ENCODE measurements at regions not wholly inside any gene's neighbourhood (a gene's known extent, or its start where the extent isn't known, plus 50 kb on each side); places are given as distances from the start of the nearest gene placed in this dataset.
A peak's percentile ranks its signal among the peaks of the same experiment; 100 is the strongest.
"Not testable (repeated sequence)": the region's sequence is repeated elsewhere in the genome, so short reads cannot be mapped to it uniquely, and the experiment has no call there.

DNA sequence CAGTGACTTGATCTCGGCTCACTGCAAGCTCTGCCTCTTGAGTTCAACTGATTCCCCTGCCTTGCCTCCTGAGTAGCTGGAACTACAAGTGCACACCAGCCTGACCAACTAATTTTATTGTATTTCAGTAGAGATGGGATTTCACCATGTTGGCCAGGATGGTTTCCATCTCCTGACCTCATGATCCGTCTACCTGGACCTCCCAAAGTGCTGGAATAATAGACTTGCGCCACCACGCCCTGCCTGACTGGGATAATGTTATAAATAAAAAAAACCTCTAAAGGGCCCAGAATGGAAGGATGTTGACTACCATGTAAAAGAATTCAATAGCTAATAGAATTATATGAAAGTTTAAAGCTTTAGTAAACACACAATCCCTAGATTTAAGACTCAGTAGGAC lies 91.9 kb downstream of the TSPY10 start:
- Histone ChIP-seq H3K27ac (no peak overlapping the region), H3K27me3 (no peaks in the 10 kb centered on the region), H3K36me3 (no peaks in the 10 kb centered on the region), H3K9me3 (no peaks in the 10 kb centered on the region), H3K4me1 (no peaks in the 10 kb centered on the region), H3K4me3 (no peak overlapping the region)
- DNase-seq (no peak), ATAC-seq (no peak)
- WGBS, 4 donors: 63 to 67% methylated on average over 4 of the region's 4 CpGs; no CpG with 5 or more reads in 2 of the 4 donors
- intact Hi-C loops (cut with DNase I): no loop called here
- TF ChIP-seq CTCF (IDR thresholded peaks at IDR 0.05) (no peak), POLR2A (IDR thresholded peaks at IDR 0.05) (no peak)

DNA sequence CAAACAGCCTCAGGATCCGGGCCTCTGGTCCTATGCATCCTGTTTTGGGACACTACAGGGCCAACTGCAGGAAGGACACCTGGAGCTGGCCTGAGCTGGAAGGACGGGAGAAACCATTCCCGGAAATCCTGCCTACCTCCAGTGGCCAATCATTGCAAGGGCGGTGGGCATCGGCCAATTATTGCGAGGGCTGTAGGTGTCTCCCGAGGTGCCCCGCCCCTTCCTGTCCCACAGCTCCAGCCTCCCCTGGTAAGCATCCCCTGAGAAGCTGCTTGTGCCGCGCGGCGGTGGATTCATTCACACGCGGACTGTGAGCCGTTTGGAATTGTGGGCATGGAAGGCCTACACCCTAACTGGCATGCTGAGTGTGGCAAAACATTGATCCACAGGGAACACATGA lies 95.5 kb downstream of the TSPY10 start:
- 82 to 85% methylated on average over 15 of the region's 15 CpGs; no CpG with 5 or more reads in 2 of the 4 donors for WGBS, 4 donors
- intact Hi-C loops (cut with DNase I): no loop called here

DNA sequence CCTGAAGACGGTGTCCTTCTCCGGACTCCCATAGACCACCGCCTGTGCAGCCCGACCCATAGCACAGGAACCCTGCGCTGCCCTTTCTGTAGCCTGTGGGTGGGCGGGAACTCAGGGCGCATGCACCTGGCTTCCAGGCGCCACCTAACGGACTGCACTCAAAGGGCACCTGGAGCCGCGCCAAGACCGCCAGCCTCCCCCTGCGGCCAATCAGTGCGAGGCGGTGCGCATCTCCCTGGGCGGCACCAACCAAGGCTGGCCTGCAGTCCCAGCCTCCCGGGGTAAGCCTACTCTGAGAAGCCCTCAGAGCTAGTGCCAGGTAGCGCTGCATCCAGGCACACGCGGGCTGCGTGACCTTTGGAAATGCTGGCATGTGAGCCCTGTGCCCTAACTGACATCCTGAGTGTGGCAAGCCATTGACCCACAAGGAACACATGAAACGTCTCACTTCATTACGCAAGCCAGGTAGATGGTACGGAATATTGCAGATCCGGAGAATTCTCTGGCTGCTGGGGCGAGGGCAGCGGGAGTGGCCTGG lies 113.0 kb downstream of the TSPY10 start:
- DNase-seq; H3K27ac ChIP-seq; ATAC-seq; H3K4me3 ChIP-seq; intact Hi-C loops (cut with DNase I); H3K27me3 ChIP-seq; H3K9me3 ChIP-seq; H3K36me3 ChIP-seq; H3K4me1 ChIP-seq: not testable (repeated sequence)
- WGBS, 4 donors: 45 to 76% methylated on average over 14 to 15 of the region's 28 CpGs; no CpG with 5 or more reads in 2 of the 4 donors

More for the DNA sequence above, 95.5 kb downstream of the TSPY10 start:
- no peak overlapping the region for H3K4me3 ChIP-seq
- DNase-seq: no peak
- no peaks in the 10 kb centered on the region for H3K4me1 ChIP-seq
- H3K27ac ChIP-seq: no peak overlapping the region
- H3K9me3 ChIP-seq: no peaks in the 10 kb centered on the region
- H3K36me3 ChIP-seq: no peaks in the 10 kb centered on the region
- H3K27me3 ChIP-seq: no peaks in the 10 kb centered on the region
- TF ChIP-seq CTCF (IDR thresholded peaks at IDR 0.05) (no peak), POLR2A (IDR thresholded peaks at IDR 0.05) (no peak)
- ATAC-seq: no peak

DNA sequence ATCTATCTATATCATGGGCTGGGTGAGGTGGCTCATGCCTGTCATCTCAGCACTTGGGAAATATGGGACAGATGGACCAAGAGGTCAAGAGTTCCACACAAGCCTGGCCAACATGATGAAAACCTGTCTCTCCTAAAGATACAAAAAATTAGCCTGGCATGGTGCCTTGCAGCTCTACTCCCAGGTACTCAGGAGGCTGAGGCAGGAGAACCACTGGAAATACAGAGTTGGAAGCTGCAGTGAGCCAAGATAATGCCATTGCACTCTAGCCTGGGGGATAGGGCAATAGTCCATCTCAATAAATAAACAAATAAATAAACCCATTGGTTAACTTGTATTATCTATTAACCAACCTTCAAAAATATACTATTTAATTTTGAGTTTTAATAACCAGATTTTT lies 138.5 kb downstream of the TSPY10 start:
- H3K36me3 ChIP-seq; DNase-seq; H3K27ac ChIP-seq; H3K27me3 ChIP-seq; H3K9me3 ChIP-seq; intact Hi-C loops (cut with DNase I); H3K4me1 ChIP-seq; H3K4me3 ChIP-seq; ATAC-seq: not testable (repeated sequence)

DNA sequence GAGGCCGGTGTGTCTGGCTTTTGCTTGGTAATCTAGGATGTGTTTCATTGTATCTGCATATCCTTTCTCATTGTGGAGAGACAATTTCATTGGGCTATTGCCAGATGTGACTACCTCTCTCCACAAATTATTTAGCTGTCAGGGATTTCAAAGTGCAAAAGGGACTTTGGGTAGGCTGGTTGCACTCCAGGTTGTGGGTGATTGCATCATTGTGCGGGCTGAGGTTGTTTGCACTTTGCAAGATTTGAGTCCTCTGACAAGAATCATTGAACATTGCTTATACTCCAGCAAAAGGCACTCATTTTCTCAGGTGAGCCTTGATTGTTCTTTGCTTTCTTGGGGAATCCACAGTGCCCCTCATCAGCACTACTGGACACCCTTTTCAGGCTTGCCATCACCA lies 164.8 kb downstream of the TSPY10 start:
- ATAC-seq; DNase-seq; H3K4me3 ChIP-seq; H3K4me1 ChIP-seq; H3K9me3 ChIP-seq; H3K27me3 ChIP-seq; intact Hi-C loops (cut with DNase I); H3K27ac ChIP-seq; H3K36me3 ChIP-seq: not testable (repeated sequence)
- no CpG with 5 or more reads among the region's 2 CpGs for WGBS, 4 donors

GRCh38 chrY:9716932-9717331 lies 189.3 kb downstream of the TSPY10 start:
- H3K4me1 ChIP-seq; ATAC-seq; H3K27me3 ChIP-seq; DNase-seq; H3K36me3 ChIP-seq; H3K4me3 ChIP-seq; H3K27ac ChIP-seq; intact Hi-C loops (cut with DNase I); H3K9me3 ChIP-seq: not testable (repeated sequence)
- no CpG with 5 or more reads among the region's 3 CpGs for WGBS, 4 donors

DNA sequence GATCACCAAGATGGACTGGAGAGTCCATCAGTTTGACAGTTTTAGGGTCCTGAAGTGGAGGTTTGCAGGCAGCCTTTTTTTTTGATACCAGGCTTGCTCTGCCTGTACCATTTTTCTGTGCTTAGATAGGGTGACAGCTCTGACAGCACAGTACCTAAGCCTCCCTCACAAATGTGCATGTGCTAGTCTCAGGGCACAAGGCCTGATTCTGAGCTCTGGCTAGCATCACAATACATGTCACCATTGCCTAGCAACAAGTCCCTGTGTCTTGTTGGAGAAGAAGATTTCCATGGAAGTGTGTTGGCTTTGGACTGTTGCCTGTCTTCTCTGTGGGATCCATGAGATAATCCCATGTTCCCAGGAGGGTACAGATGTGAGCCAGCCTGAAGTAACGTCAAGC lies 191.1 kb downstream of the TSPY10 start:
- DNase-seq; H3K27me3 ChIP-seq; intact Hi-C loops (cut with DNase I); H3K9me3 ChIP-seq; H3K27ac ChIP-seq; H3K4me1 ChIP-seq; H3K36me3 ChIP-seq; H3K4me3 ChIP-seq: not testable (repeated sequence)
- peak in 1 of 4 donors; percentile 69 for ATAC-seq
- no CpG with 5 or more reads among the region's 1 CpG for WGBS, 4 donors

- not testable (repeated sequence) for ATAC-seq, DNase-seq
- WGBS, 4 donors: no CpG with 5 or more reads among the region's 3 CpGs
Observed at GRCh38 chrY:9719616-9720015, 191.9 kb downstream of the TSPY10 start.

DNA sequence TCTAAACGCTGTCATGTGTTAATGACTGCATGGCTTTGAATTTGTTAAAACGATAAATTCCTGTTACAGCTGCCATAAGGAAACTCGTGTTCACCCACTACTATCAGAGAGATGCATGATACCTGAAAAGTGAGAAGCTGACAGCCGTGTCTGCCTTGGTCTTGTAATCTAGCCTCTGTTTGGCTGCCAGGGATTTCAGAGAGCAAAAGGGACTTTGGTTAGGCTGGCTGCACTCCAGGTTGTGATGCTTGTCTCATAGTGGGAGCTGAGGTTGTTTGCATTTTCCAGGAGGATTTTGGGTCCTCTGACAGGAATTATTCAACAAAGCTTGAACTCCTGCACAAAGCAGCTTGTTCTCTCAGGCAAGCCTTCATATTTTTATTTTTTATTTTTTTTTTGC lies 209.9 kb downstream of the TSPY10 start:
- WGBS, 4 donors: no CpG with 5 or more reads among the region's 4 CpGs
- H3K4me3 ChIP-seq; ATAC-seq; DNase-seq; intact Hi-C loops (cut with DNase I); H3K36me3 ChIP-seq; H3K27ac ChIP-seq; H3K27me3 ChIP-seq; H3K9me3 ChIP-seq; H3K4me1 ChIP-seq: not testable (repeated sequence)

More at GRCh38 chrY:9719616-9720015, 191.9 kb downstream of the TSPY10 start:
- H3K4me3 ChIP-seq; H3K36me3 ChIP-seq; H3K4me1 ChIP-seq; H3K9me3 ChIP-seq; H3K27me3 ChIP-seq; intact Hi-C loops (cut with DNase I); H3K27ac ChIP-seq: not testable (repeated sequence)

DNA sequence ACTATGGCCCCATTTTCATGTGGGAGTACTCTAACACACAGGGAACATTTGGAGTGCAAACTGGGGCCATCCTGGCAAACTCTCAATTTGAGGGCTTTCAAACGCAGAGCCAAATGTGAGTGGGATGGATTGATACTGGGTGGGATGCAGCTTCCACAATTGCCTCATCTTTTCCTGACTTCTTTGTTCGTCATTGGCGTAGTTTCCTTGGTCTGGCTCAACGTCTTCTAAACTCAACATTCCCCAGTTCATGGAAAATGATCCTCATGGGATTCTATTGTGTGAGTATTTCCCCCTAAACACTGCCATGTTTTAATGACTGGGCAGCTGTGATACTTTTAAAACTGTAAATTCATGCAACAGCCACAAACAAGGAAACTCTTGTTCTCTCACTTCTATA lies 228.3 kb downstream of the TSPY10 start:
- intact Hi-C loops (cut with DNase I); ATAC-seq: not testable (repeated sequence)
- WGBS, 4 donors: no CpG with 5 or more reads among the region's 4 CpGs

More for the DNA sequence above, 228.3 kb downstream of the TSPY10 start:
- not testable (repeated sequence) for H3K36me3 ChIP-seq, H3K4me3 ChIP-seq, H3K27ac ChIP-seq, H3K4me1 ChIP-seq, DNase-seq, H3K9me3 ChIP-seq, H3K27me3 ChIP-seq
